HEK293 (cell line): ENCODE measurements at regions not wholly inside any gene's neighbourhood (a gene's known extent, or its start where the extent isn't known, plus 50 kb on each side); places are given as distances from the start of the nearest gene placed in this dataset.

Source experiments
- CTCF ChIA-PET: fragments of 350-600 bp; formaldehyde crosslinking; extraction: SDS; loops from one replicate; lab custom pipeline; 2021; ENCODE audit warnings: antibody characterized with exemption; lab: Yijun Ruan, JAX
- POLR2A ChIA-PET: fragments of 300-600 bp; formaldehyde crosslinking; extraction: SDS; loops from one replicate; lab custom pipeline; 2020; ENCODE audit warnings: antibody characterized with exemption, inconsistent platforms; lab: Yijun Ruan, JAX
- H3K27ac ChIP-seq: fragments of 200-500 bp; sonication (Bioruptor generic); 2 replicates; pipeline ENCODE4 v1.5.1; 2014; ENCODE audit warnings: low read depth, low read length, control low read depth, inconsistent platforms; ENCODE audit errors: extremely low read depth
- H3K36me3 ChIP-seq, 2 experiments: fragments of 200-500 bp in 1 of 2; sonication (Bioruptor generic) in 1 of 2; 1 replicate in 1 of 2; 2 replicates in 1 of 2; pipeline ENCODE4 v1.5.1; 2014 to 2017; ENCODE audit warnings: inconsistent platforms in 2 of 2, low read length in 2 of 2; ENCODE audit not compliant: control insufficient read depth in 2 of 2, insufficient read depth in 1 of 2
- H3K4me1 ChIP-seq: fragments of 200-500 bp; sonication (Bioruptor generic); 2 replicates; pipeline ENCODE4 v1.5.1; 2014; ENCODE audit warnings: mild to moderate bottlenecking, low read length, inconsistent platforms; ENCODE audit not compliant: control insufficient read depth, insufficient read depth
- H3K4me3 ChIP-seq: 2 replicates; pipeline ENCODE4 v1.5.1; 2011; ENCODE audit warnings: low read depth, mild to moderate bottlenecking, control low read depth, low read length, moderate library complexity
- H3K9me3 ChIP-seq: fragments of 200-500 bp; sonication (Bioruptor generic); 2 replicates; pipeline ENCODE4 v1.5.1; 2014; ENCODE audit warnings: low read depth, low read length, inconsistent platforms; ENCODE audit not compliant: control insufficient read depth, insufficient read depth
- MZF1 ChIP-seq: fragments of 450-650 bp; formaldehyde crosslinking; IDR thresholded peaks from 2 replicates; pipeline ENCODE4 v1.5.1; 2017; ENCODE audit warnings: missing biosample characterization, missing genetic modification characterization, borderline replicate concordance
- TCF7L2 ChIP-seq: IDR thresholded peaks from 2 replicates; pipeline ENCODE4 v1.6.1; 2011; ENCODE audit warnings: low read depth, mild to moderate bottlenecking, inconsistent platforms, low read length, moderate library complexity, borderline replicate concordance
- YY1 ChIP-seq: fragments of 450-650 bp; formaldehyde crosslinking; IDR thresholded peaks from 2 replicates; pipeline ENCODE4 v1.5.1; 2018; ENCODE audit warnings: missing biosample characterization, missing genetic modification characterization
- YY2 ChIP-seq: fragments of 450-650 bp; formaldehyde crosslinking; IDR thresholded peaks from 2 replicates; pipeline ENCODE4 v1.5.1; 2016; ENCODE audit warnings: missing biosample characterization, missing genetic modification characterization
- ZBTB11 ChIP-seq: fragments of 450-650 bp; formaldehyde crosslinking; conservative IDR thresholded peaks from 2 replicates; pipeline ENCODE4 v1.5.1; 2016; ENCODE audit warnings: low read depth, missing biosample characterization, missing genetic modification characterization
- ZNF18 ChIP-seq: fragments of 450-650 bp; formaldehyde crosslinking; IDR thresholded peaks from 2 replicates; pipeline ENCODE4 v1.5.1; 2016; ENCODE audit warnings: missing biosample characterization, missing genetic modification characterization
- ZNF221 ChIP-seq: fragments of 450-650 bp; formaldehyde crosslinking; IDR thresholded peaks from 2 replicates; pipeline ENCODE4 v1.5.1; 2017; ENCODE audit warnings: missing biosample characterization, missing genetic modification characterization, borderline replicate concordance
- ZNF26 ChIP-seq: fragments of 450-650 bp; formaldehyde crosslinking; IDR thresholded peaks from 2 replicates; pipeline ENCODE4 v1.5.1; 2016; ENCODE audit warnings: missing biosample characterization, missing genetic modification characterization
- ZNF362 ChIP-seq: fragments of 450-650 bp; formaldehyde crosslinking; IDR thresholded peaks from 2 replicates; pipeline ENCODE4 v1.5.1; 2016; ENCODE audit warnings: missing biosample characterization, missing genetic modification characterization
- ZNF416 ChIP-seq: fragments of 450-650 bp; formaldehyde crosslinking; IDR thresholded peaks from 2 replicates; pipeline ENCODE4 v1.5.1; 2016; ENCODE audit warnings: missing biosample characterization, missing genetic modification characterization
- ZNF488 ChIP-seq: fragments of 450-650 bp; formaldehyde crosslinking; IDR thresholded peaks from 2 replicates; pipeline ENCODE4 v1.5.1; 2016; ENCODE audit warnings: missing biosample characterization, missing genetic modification characterization
- ZNF558 ChIP-seq: fragments of 450-650 bp; formaldehyde crosslinking; IDR thresholded peaks from 2 replicates; pipeline ENCODE4 v1.5.1; 2016; ENCODE audit warnings: missing biosample characterization, missing genetic modification characterization
- ZNF600 ChIP-seq: fragments of 450-650 bp; formaldehyde crosslinking; IDR thresholded peaks from 2 replicates; pipeline ENCODE4 v1.5.1; 2016; ENCODE audit warnings: missing biosample characterization, missing genetic modification characterization

GRCh38 chr12:115758183-115758582 is 519.3 kb downstream of the MED13L start:
- TF ChIP-seq ZNF558: no peak
- TF ChIP-seq YY1: no peak
- TF ChIP-seq ZNF221 (tag by site-specific recombination): no peak
- no peak for TF ChIP-seq ZNF600 (tag by site-specific recombination)
- no peak overlapping the region for H3K4me3 ChIP-seq
- no peaks in the 10 kb centered on the region for H3K36me3 ChIP-seq
- no peak overlapping the region for H3K27ac ChIP-seq
- H3K9me3 ChIP-seq: no peaks in the 10 kb centered on the region
- no peaks in the 10 kb centered on the region for H3K4me1 ChIP-seq
- ChIA-PET CTCF (interaction anchor here (0.6 to 1.3 kb wide), 4 partner anchors 159 to 1096 kb away, joined by 3 read pairs; no protein-coding TSS in a partner anchor), POLR2A (no interaction called here)

GRCh38 chr12:115756804-115757203 is 520.7 kb downstream of the MED13L start:
- H3K4me1 ChIP-seq: no peaks in the 10 kb centered on the region
- no peaks in the 10 kb centered on the region for H3K9me3 ChIP-seq
- POLR2A ChIA-PET: no interaction called here
- TF ChIP-seq ZNF26 (tag by site-specific recombination) (no peak), ZNF18 (tag by site-specific recombination) (no peak), YY2 (tag by site-specific recombination) (no peak), MZF1 (tag by site-specific recombination) (no peak), ZBTB11 (tag by site-specific recombination) (no peak), ZNF416 (tag by site-specific recombination) (no peak), TCF7L2 (no peak), ZNF488 (tag by site-specific recombination) (no peak), ZNF362 (tag by site-specific recombination) (no peak)
- TF ChIP-seq, all 188 proteins: peak for 0
- no peak overlapping the region for H3K27ac ChIP-seq
- no peak overlapping the region for H3K4me3 ChIP-seq
- no peaks in the 10 kb centered on the region for H3K36me3 ChIP-seq
- CTCF ChIA-PET: interaction anchor here (0.6 kb wide), 1 partner anchor 286 kb away, joined by 3 read pairs; no protein-coding TSS in a partner anchor
